HK-2 (cell line): ENCODE measurements at regions not wholly inside any gene's neighbourhood (a gene's known extent, or its start where the extent isn't known, plus 50 kb on each side); places are given as distances from the start of the nearest gene placed in this dataset.
"Not testable (repeated sequence)": the region's sequence is repeated elsewhere in the genome, so short reads cannot be mapped to it uniquely, and the experiment has no call there.

Experiments
- DNase-seq: peaks from one replicate; pipeline ENCODE4 v3.0.0-alpha.2; 2018; ENCODE audit not compliant: unreplicated experiment

GRCh38 chr3:144522456-144522855 lies 550.8 kb downstream of the DIPK2A start:
- DNase-seq: no peak

GRCh38 chr3:144523396-144523795 lies 551.8 kb downstream of the DIPK2A start:
- no peak for DNase-seq

GRCh38 chr3:144524531-144524930 lies 552.9 kb downstream of the DIPK2A start:
- no peak for DNase-seq

GRCh38 chr3:144529566-144529965 lies 557.9 kb downstream of the DIPK2A start:
- DNase-seq: no peak

GRCh38 chr3:144544871-144545270 lies 573.2 kb downstream of the DIPK2A start:
- no peak for DNase-seq

- no peak for DNase-seq
Measured at GRCh38 chr3:144546539-144546938, 574.9 kb downstream of the DIPK2A start.

- no peak for DNase-seq
Measured at GRCh38 chr3:144548346-144548745, 576.7 kb downstream of the DIPK2A start.

GRCh38 chr3:144549166-144549565 lies 577.5 kb downstream of the DIPK2A start:
- DNase-seq: no peak

GRCh38 chr3:144552346-144553057 lies 580.9 kb downstream of the DIPK2A start:
- DNase-seq: no peak

GRCh38 chr3:144553301-144553700 lies 581.7 kb downstream of the DIPK2A start:
- DNase-seq: no peak

- DNase-seq: no peak
Measured at GRCh38 chr3:144554889-144555288, 583.3 kb downstream of the DIPK2A start.

GRCh38 chr3:144556392-144556791 lies 584.8 kb downstream of the DIPK2A start:
- DNase-seq: no peak

- no peak for DNase-seq
Measured at GRCh38 chr3:144557515-144557914, 585.9 kb downstream of the DIPK2A start.

GRCh38 chr3:144564011-144564410 lies 592.4 kb downstream of the DIPK2A start:
- no peak for DNase-seq

GRCh38 chr3:144566320-144566719 lies 594.7 kb downstream of the DIPK2A start:
- no peak for DNase-seq

GRCh38 chr3:144569651-144570050 lies 598.0 kb downstream of the DIPK2A start:
- no peak for DNase-seq

- DNase-seq: no peak
Measured at GRCh38 chr3:144583871-144584270, 612.2 kb downstream of the DIPK2A start.

- no peak for DNase-seq
Measured at GRCh38 chr3:144585408-144585807, 613.8 kb downstream of the DIPK2A start.

- no peak for DNase-seq
Measured at GRCh38 chr3:144585953-144586352, 614.3 kb downstream of the DIPK2A start.

GRCh38 chr3:144586382-144586781 lies 614.8 kb downstream of the DIPK2A start:
- no peak for DNase-seq

GRCh38 chr3:144590854-144591253 lies 619.2 kb downstream of the DIPK2A start:
- DNase-seq: no peak

- DNase-seq: no peak
Measured at GRCh38 chr3:144593881-144594280, 622.3 kb downstream of the DIPK2A start.

- DNase-seq: not testable (repeated sequence)
Measured at GRCh38 chr3:144620236-144620635, 648.6 kb downstream of the DIPK2A start.

GRCh38 chr3:144622845-144623244 lies 651.2 kb downstream of the DIPK2A start:
- no peak for DNase-seq
